Neural progenitor cell (in vitro differentiated cells): ENCODE measurements at regions not wholly inside any gene's neighbourhood (a gene's known extent, or its start where the extent isn't known, plus 50 kb on each side); places are given as distances from the start of the nearest gene placed in this dataset.

Source experiments
- EZH2 ChIP-seq: fragments of 200-600 bp; sonication (generic); IDR thresholded peaks from 2 replicates; pipeline ENCODE4 v1.6.1; 2017; ENCODE audit warnings: antibody characterized with exemption, mild to moderate bottlenecking, moderate library complexity
- EZH2phosphoT487 ChIP-seq: fragments of 200-600 bp; sonication (generic); IDR thresholded peaks from 2 replicates; pipeline ENCODE4 v1.6.1; 2017; ENCODE audit warnings: antibody characterized with exemption
- TF ChIP-seq, protein P1 (sequence below): fragments of 200-600 bp; sonication (generic); IDR thresholded peaks from 2 replicates; pipeline ENCODE4 v1.5.1; 2017; ENCODE audit warnings: antibody characterized with exemption, mild to moderate bottlenecking

DNA sequence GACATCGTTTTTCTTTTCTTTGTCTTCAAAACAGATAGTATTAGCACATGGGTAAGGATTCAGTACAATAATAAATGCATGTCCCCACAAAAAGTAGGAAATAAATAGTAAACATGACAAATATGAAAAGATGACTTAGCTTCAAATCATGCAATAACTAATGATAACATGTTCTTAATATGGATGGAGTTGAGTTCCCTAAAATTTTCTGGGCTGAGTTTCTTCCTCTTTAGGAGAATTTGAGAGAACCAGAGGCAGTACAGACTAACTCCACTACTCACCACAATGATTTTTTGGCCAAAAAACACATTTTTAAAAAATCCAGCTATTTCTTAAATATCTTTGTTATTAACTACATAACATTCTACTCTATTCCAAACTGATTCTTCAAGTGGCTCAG lies 432.3 kb upstream of the HS3ST1 start:
- TF ChIP-seq, protein P1, sequence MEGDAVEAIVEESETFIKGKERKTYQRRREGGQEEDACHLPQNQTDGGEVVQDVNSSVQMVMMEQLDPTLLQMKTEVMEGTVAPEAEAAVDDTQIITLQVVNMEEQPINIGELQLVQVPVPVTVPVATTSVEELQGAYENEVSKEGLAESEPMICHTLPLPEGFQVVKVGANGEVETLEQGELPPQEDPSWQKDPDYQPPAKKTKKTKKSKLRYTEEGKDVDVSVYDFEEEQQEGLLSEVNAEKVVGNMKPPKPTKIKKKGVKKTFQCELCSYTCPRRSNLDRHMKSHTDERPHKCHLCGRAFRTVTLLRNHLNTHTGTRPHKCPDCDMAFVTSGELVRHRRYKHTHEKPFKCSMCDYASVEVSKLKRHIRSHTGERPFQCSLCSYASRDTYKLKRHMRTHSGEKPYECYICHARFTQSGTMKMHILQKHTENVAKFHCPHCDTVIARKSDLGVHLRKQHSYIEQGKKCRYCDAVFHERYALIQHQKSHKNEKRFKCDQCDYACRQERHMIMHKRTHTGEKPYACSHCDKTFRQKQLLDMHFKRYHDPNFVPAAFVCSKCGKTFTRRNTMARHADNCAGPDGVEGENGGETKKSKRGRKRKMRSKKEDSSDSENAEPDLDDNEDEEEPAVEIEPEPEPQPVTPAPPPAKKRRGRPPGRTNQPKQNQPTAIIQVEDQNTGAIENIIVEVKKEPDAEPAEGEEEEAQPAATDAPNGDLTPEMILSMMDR: no peak
- TF ChIP-seq EZH2phosphoT487 (no peak), EZH2 (no peak)
